ENCODE measurements at regions not wholly inside any gene's neighbourhood (a gene's known extent, or its start where the extent isn't known, plus 50 kb on each side); places are given as distances from the start of the nearest gene placed in this dataset.

DNA sequence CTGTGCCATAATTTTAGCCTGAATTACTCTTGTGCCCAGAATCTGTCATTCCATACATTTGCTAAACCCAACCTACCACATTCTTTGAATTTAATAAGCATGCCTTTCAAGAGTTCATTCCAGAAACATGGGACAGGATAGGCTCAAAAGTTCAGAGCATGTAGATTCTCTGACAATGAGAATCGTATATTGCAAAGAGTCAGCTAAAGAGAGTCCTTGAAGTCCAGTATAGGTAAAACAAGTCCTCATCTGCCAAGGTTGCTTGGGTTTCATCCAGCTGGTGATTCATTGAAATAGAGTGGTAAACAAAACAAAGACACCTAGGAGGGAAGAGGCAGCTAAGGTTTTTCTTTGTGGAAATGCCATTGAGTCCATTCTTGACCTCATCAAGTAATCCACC, 249.3 kb upstream of the DIPK2B start:
- no peak for TF ChIP-seq CTCF (IDR thresholded peaks at IDR 0.05; ENCODE audit: insufficient read depth, low read depth, low read length)
- peak; percentile 6 for DNase-seq (ENCODE audit: low read depth)
- H3K4me3 ChIP-seq (ENCODE audit: low read depth, low read length), result no peak overlapping the region

DNA sequence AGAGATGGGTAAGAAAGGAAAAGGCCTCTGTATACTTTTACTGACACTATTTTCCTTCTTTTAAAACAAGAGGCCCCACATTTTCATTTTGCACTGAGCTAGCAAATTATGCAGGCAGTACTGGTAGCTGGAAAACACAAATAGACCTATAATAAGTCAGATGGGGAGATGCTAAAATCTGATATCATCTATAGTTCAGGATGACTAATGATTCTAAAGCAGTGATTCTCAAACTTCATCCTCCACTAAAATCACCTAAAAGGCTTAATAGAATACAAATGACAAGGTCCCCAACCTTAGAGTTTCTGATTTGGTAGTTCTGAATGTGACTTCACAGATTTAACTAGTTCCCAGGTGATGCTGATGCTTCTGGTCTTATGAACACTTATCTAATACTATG, 247.3 kb upstream of the DIPK2B start:
- DNase-seq (ENCODE audit: low read depth), result no peak
- H3K4me3 ChIP-seq (ENCODE audit: low read depth, low read length), result no peak overlapping the region
- TF ChIP-seq CTCF (IDR thresholded peaks at IDR 0.05; ENCODE audit: insufficient read depth, low read depth, low read length), result no peak

DNA sequence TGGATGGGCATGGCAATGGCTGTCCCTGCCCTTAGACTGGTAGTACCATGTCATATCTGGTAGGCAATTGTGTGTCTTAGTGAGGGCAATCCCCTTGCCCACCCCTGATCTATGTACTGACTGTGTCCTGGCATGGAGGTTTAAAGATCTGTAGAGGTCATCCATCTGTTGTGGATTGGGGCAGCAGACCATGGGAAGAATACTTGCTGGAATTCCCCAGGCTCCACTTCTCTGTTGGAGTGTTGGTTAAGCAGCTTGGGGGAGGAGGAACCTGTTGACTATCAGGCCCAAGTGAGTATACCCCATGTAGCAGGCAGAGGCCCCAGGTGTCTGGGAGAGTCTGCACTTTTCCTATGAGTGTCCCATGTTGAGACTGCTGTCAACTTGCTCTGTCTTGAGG, 246.7 kb upstream of the DIPK2B start:
- no peak overlapping the region for H3K4me3 ChIP-seq (ENCODE audit: low read depth, low read length)
- no peak for DNase-seq (ENCODE audit: low read depth)
- no peak for TF ChIP-seq CTCF (IDR thresholded peaks at IDR 0.05; ENCODE audit: insufficient read depth, low read depth, low read length)

- H3K4me3 ChIP-seq (ENCODE audit: low read depth, low read length), result no peak overlapping the region
- peak; percentile 86 for DNase-seq (ENCODE audit: low read depth)
- TF ChIP-seq CTCF (IDR thresholded peaks at IDR 0.05; ENCODE audit: insufficient read depth, low read depth, low read length), result no peak
Measured at GRCh38 chrX:45445745-45446412, 245.2 kb upstream of the DIPK2B start.

- H3K4me3 ChIP-seq (ENCODE audit: low read depth, low read length), result no peak overlapping the region
- no peak for TF ChIP-seq CTCF (IDR thresholded peaks at IDR 0.05; ENCODE audit: insufficient read depth, low read depth, low read length)
- no peak for DNase-seq (ENCODE audit: low read depth)
Measured at GRCh38 chrX:45437186-45437585, 236.5 kb upstream of the DIPK2B start.

- no peak for TF ChIP-seq CTCF (IDR thresholded peaks at IDR 0.05; ENCODE audit: insufficient read depth, low read depth, low read length)
- no peak overlapping the region for H3K4me3 ChIP-seq (ENCODE audit: low read depth, low read length)
- no peak for DNase-seq (ENCODE audit: low read depth)
Measured at GRCh38 chrX:45435481-45435880, 234.8 kb upstream of the DIPK2B start.

GRCh38 chrX:45434231-45434630, 233.6 kb upstream of the DIPK2B start:
- H3K4me3 ChIP-seq (ENCODE audit: low read depth, low read length), result no peak overlapping the region
- TF ChIP-seq CTCF (IDR thresholded peaks at IDR 0.05; ENCODE audit: insufficient read depth, low read depth, low read length), result no peak
- no peak for DNase-seq (ENCODE audit: low read depth)
